ENCODE measurements at regions not wholly inside any gene's neighbourhood (a gene's known extent, or its start where the extent isn't known, plus 50 kb on each side); places are given as distances from the start of the nearest gene placed in this dataset.

DNA sequence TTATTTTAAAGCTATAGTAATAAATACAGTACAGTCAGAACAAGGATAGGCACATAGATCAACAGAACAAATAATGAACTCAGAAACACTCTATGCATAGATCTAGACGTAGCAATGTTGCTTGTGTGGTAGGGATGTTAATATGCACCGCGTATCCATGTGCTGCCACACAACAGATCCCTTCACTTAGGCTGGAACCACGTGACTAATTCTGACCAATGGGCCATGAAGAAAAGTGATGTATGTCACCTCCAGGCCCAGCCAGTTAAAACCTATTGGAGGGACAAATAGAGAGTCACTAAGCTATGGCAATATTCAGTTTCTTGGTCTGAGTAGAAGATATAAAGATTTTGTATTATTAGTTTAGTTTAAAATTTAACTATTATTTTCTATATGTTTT lies 91.4 kb downstream of the ADAMTS1 start:
- Histone ChIP-seq H3K9me3 (ENCODE audit: control insufficient read depth, insufficient read depth, low read length) (no peaks in the 10 kb centered on the region), H3K27ac (ENCODE audit: low read depth, low read length) (no peak overlapping the region), H3K27me3 (ENCODE audit: control insufficient read depth, low read length) (no peaks in the 10 kb centered on the region), H3K4me2 (ENCODE audit: low read length) (no peak overlapping the region), H3K4me3 (ENCODE audit: low read length) (no peak overlapping the region), H4K20me1 (ENCODE audit: control insufficient read depth, insufficient read depth, low read depth, low read length) (no peaks in the 10 kb centered on the region), H3K79me2 (ENCODE audit: control insufficient read depth, low read length) (no peaks in the 10 kb centered on the region), H3K36me3 (ENCODE audit: control insufficient read depth, low read length) (no peaks in the 10 kb centered on the region), H3K9me2 (replicated peaks; ENCODE audit: control insufficient read depth, low read length) (no peaks in the 10 kb centered on the region), H3K4me1 (ENCODE audit: control insufficient read depth, low read length) (no peaks in the 10 kb centered on the region), H3F3A (ENCODE audit: control insufficient read depth, insufficient read depth) (no peaks in the 10 kb centered on the region)
- TF ChIP-seq EZH2phosphoT487 (IDR thresholded peaks at IDR 0.05; ENCODE audit: borderline replicate concordance, low read length) = no peak
- TF ChIP-seq, protein P1, sequence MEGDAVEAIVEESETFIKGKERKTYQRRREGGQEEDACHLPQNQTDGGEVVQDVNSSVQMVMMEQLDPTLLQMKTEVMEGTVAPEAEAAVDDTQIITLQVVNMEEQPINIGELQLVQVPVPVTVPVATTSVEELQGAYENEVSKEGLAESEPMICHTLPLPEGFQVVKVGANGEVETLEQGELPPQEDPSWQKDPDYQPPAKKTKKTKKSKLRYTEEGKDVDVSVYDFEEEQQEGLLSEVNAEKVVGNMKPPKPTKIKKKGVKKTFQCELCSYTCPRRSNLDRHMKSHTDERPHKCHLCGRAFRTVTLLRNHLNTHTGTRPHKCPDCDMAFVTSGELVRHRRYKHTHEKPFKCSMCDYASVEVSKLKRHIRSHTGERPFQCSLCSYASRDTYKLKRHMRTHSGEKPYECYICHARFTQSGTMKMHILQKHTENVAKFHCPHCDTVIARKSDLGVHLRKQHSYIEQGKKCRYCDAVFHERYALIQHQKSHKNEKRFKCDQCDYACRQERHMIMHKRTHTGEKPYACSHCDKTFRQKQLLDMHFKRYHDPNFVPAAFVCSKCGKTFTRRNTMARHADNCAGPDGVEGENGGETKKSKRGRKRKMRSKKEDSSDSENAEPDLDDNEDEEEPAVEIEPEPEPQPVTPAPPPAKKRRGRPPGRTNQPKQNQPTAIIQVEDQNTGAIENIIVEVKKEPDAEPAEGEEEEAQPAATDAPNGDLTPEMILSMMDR (IDR thresholded peaks at IDR 0.05; ENCODE audit: low read depth, low read length, poor library complexity, severe bottlenecking) = no peak

- no peak overlapping the region for H3K27ac ChIP-seq (ENCODE audit: low read depth, low read length)
- no peaks in the 10 kb centered on the region; the same call in 1 of the 2 replicates for H3K9me3 ChIP-seq (ENCODE audit: control insufficient read depth, insufficient read depth, low read length)
- no peak overlapping the region for H3K4me2 ChIP-seq (ENCODE audit: low read length)
- no peaks in the 10 kb centered on the region for H3F3A ChIP-seq (ENCODE audit: control insufficient read depth, insufficient read depth)
- TF ChIP-seq, protein P1 (IDR thresholded peaks at IDR 0.05; ENCODE audit: low read depth, low read length, poor library complexity, severe bottlenecking) = no peak
- no peak for TF ChIP-seq EZH2phosphoT487 (IDR thresholded peaks at IDR 0.05; ENCODE audit: borderline replicate concordance, low read length)
- no peaks in the 10 kb centered on the region for H4K20me1 ChIP-seq (ENCODE audit: control insufficient read depth, insufficient read depth, low read depth, low read length)
- no peaks in the 10 kb centered on the region for H3K27me3 ChIP-seq (ENCODE audit: control insufficient read depth, low read length)
- H3K79me2 ChIP-seq (ENCODE audit: control insufficient read depth, low read length) = no peaks in the 10 kb centered on the region
- no peaks in the 10 kb centered on the region for H3K36me3 ChIP-seq (ENCODE audit: control insufficient read depth, low read length)
- no peaks in the 10 kb centered on the region for H3K4me1 ChIP-seq (ENCODE audit: control insufficient read depth, low read length)
- H3K4me3 ChIP-seq (ENCODE audit: low read length) = no peak overlapping the region
- H3K9me2 ChIP-seq (replicated peaks; ENCODE audit: control insufficient read depth, low read length) = no peaks in the 10 kb centered on the region
Measured at GRCh38 chr21:26752849-26753248, 92.4 kb downstream of the ADAMTS1 start.

GRCh38 chr21:26751305-26751704 lies 93.9 kb downstream of the ADAMTS1 start:
- TF ChIP-seq, protein P1 (IDR thresholded peaks at IDR 0.05; ENCODE audit: low read depth, low read length, poor library complexity, severe bottlenecking) = no peak
- no peak for TF ChIP-seq EZH2phosphoT487 (IDR thresholded peaks at IDR 0.05; ENCODE audit: borderline replicate concordance, low read length)
- H3K4me1 ChIP-seq (ENCODE audit: control insufficient read depth, low read length) = no peaks in the 10 kb centered on the region
- no peaks in the 10 kb centered on the region for H3K36me3 ChIP-seq (ENCODE audit: control insufficient read depth, low read length)
- no peaks in the 10 kb centered on the region for H3F3A ChIP-seq (ENCODE audit: control insufficient read depth, insufficient read depth)
- no peaks in the 10 kb centered on the region for H3K9me2 ChIP-seq (replicated peaks; ENCODE audit: control insufficient read depth, low read length)
- H3K79me2 ChIP-seq (ENCODE audit: control insufficient read depth, low read length) = no peaks in the 10 kb centered on the region
- no peak overlapping the region for H3K4me3 ChIP-seq (ENCODE audit: low read length)
- no peaks in the 10 kb centered on the region; the same call in 1 of the 2 replicates for H3K9me3 ChIP-seq (ENCODE audit: control insufficient read depth, insufficient read depth, low read length)
- H3K4me2 ChIP-seq (ENCODE audit: low read length) = no peak overlapping the region
- H3K27me3 ChIP-seq (ENCODE audit: control insufficient read depth, low read length) = no peaks in the 10 kb centered on the region
- H4K20me1 ChIP-seq (ENCODE audit: control insufficient read depth, insufficient read depth, low read depth, low read length) = no peaks in the 10 kb centered on the region
- H3K27ac ChIP-seq (ENCODE audit: low read depth, low read length) = no peak overlapping the region
